NCI-H69 (cell line): ENCODE measurements at regions not wholly inside any gene's neighbourhood (a gene's known extent, or its start where the extent isn't known, plus 50 kb on each side); places are given as distances from the start of the nearest gene placed in this dataset.
"Not testable (repeated sequence)": the region's sequence is repeated elsewhere in the genome, so short reads cannot be mapped to it uniquely, and the experiment has no call there.

Experiments used
- DNase-seq: peaks from one replicate; lab custom pipeline; 2025; lab: John Stamatoyannopoulos, UW

DNA sequence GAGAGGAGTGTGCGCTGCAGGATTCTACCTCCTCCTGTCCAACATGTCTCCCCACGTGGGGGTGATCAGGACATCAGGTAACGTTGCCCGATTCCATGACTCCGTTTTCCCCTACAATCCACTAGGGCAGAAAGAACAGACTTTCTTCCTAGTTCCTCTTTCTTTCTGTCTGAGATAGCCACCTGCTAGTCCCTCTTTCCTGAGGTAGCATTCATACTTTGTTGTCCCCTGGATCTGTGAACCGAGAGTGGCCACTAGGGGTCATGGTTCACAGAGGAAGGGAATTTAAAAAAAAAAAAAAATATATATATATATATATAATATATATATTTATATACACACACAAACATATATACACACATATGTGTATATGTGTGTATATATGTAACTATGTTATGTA is 210.0 kb upstream of the ZNF521 start:
- DNase-seq: peak; percentile 45

DNA sequence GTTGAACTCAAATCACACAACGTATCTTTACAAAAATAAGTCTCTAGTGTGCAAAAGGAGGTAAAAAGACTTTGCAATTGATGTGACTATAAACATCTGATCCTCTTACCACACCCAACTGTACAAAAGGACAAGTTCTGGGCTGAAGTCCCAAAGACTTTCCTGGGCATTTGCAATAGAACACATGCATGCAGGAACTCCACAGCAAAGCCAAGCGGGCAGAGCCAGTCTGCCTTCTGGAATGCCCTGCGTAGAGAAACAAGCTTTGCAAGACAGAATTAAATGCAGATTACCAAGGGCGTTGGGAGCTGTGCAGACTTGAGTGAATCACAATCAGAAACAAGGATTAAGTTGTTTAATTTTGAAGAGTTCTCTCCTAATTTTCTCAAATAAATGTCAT is 208.4 kb upstream of the ZNF521 start:
- no peak for DNase-seq

DNA sequence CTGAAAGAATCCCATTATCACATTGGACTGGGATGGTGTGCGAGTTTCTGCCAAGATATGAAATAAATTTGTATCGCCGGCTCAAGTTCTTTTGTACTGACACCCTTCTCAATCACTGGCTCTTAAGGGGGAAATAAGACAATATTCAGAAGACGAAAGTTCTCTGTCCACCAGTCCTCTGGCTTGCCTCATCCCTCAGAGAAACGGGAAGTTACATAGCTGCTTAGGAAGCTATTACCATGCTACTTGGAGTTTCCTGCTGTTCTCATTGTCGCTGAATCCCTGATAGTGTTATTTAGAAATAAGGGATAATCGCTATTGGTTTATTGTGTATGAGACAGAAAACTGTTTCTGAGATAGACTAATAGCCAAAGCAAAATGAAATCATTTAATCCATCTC is 205.0 kb upstream of the ZNF521 start:
- DNase-seq: no peak

DNA sequence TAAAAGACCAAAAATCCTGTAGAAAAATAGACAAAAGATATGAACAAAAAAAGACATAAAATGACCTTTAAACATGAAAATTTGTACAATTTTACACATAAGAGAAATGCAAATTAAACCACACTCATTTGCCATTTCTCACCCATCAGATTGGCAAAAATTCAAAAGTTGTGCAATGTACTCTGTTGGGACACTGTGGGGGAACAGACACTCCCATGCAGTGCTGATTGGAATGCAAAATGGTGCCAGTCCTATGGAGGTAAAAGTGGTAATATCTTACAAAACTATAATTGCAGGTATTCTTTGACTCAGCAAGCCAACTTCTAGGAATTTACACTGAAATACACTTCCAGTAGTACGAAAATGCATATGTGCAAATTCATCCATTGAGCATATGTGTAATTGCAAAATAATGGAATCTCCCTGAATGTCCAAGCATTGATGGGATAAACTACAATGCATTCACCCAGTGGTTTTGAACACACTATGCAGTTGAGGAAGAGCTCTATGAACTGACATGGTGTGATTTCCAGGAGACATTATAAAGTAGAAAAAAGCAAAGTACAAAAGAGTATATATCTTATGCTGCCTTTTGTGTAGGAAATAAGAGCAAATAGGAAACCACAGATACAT is 201.8 kb upstream of the ZNF521 start:
- DNase-seq: no peak

DNA sequence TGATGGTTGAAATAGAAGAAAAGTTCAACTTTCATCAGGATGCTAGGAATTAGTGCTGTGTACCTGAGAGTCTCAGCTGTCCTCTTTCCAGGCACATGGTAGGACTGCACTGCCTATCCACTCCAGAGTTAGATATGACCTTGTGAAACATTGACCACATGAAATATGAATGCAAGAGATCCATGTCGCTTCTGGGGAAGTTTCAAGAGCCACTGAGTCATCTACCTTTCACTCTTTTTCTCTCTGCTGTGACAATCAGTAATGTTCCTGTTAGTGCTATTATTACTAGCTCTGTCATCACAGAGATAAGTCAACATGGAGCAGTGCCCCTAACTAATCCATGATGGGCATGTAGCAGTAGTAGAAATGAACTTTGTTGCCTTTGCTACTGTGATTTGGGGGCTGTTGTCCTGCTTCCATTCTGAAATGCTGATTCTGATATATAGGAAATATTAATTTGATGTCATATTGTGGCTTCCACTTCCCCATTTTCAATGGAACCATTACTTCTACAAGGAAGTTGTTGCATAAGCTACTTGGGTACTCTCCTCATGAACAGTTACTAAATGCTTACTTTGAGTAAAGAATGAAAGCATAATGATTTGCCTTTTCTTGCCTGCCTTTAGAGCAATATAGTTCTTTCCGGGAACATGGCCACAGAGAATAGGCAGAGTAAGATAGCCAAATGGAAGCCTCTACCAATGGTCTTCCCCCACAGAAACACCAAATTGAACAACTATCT is 192.8 kb upstream of the ZNF521 start:
- no peak for DNase-seq

DNA sequence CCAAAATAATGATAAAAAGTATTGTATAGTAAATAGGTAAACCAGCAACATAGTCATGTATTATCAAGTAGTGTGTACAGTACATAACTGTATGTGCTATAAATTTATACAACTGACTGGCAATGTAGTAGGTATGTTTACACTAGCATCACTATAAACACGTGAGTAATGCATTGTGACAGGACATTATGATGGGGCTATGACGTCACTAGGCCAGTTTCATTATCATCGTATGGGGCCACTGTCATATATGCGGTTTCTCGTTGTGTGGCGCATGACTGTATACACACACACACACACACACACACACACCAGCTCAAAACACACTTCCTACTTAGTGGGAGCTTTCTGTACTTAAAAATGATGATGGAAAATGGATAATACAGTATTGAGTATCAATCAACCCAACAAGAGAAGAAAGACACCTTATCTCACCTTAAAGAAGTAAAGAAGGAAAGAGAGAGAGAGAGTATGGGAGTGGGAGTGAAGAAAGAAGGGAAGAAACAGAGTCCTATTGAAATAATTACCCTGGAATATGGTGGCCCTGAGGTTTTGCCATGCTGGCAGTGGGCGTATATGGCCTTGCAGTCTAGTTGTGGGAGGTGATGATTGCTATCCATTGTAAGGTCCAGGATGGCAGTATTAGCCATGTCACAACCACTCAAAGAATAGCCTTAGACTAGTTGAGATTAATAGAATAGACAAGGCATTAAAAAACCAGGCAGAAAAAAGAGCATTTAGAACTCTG is 186.4 kb upstream of the ZNF521 start:
- DNase-seq: no peak

DNA sequence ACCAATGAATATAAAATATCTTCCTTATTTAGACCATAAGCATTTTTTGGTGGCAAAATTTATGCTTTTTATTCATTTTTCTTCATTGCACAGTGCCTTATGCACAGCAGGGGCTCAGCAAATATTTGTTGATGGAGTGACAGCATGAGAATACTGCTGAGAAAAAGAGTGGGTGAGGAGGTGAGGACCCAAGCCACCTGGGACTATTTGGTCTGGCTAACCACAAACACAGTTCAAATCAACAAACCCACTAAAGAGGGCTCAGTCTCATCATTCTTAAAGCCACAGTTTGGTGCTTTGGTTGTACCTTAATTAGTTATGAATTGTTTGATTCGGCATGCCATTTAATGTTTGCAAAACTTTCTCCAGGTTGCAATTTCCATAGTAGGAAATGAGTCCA is 183.5 kb upstream of the ZNF521 start:
- peak; percentile 71 for DNase-seq

DNA sequence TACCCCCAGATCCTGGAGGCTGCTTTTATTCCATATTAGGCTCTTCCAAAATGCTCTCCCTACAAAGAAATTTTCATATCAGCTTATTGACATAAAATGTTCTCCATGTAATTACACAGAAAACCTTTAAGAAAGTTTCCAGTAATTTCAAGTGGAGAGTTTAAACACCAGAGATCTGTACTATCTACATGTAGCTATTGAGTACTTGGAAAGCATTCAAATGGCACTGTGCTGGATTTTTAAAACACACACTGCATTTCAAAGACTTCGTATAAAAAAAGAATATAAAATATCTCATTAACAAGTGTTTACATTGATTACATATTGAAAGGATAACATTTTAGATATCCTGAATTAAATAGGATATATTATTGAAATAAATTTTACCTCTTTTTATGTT is 182.4 kb upstream of the ZNF521 start:
- no peak for DNase-seq

DNA sequence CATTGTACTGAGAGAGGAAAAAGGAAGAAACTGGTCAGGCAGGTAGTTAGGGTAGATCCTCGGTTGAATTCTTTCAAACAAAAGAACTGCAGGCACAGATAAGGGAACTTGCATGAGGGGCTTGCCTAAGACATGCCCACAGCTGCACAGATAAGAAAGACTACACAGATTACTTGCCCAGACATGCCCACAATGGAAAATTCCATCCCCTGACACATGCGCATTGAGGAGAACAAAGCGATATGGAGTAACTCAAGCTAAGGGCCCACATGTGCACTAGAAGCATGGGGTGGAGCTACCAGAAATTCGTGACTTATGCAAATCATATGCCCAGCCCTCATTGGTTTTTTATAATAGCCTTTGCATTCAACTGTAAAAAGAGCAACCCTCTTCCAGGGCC is 181.3 kb upstream of the ZNF521 start:
- peak; percentile 17 for DNase-seq

DNA sequence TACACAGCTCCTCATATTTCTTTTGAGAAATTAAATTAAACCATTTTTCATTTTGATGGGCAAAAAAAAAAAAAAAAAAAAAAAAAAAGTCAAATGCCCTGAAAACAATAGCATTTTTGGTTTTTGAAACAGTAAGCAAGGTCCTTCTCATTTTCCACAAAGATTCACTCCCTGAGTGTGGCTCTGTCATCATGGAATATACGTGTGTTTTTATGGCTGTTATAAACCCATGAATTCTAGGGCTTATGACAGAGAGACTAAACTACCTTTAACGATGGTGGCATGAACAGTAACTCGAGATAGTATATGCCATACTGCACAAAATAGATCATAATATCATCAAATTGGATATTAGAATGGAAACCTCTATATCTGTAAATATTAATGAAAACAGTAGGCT is 179.2 kb upstream of the ZNF521 start:
- no peak for DNase-seq

DNA sequence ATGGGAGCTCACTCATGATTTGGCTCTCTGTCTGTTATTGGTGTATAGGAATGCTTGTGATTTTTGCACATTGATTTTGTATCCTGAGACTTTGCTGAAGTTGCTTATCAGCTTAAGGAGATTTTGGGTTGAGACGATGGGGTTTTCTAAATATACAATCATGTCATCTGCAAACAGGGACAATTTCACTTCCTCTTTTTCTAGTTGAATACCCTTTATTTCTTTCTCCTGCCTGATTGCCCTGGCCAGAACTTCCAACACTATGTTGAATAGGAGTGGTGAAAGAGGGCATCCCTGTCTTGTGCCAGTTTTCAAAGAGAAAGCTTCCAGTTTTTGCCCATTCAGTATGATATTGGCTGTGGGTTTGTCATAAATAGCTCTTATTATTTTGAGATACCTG is 173.8 kb upstream of the ZNF521 start:
- DNase-seq: not testable (repeated sequence)

DNA sequence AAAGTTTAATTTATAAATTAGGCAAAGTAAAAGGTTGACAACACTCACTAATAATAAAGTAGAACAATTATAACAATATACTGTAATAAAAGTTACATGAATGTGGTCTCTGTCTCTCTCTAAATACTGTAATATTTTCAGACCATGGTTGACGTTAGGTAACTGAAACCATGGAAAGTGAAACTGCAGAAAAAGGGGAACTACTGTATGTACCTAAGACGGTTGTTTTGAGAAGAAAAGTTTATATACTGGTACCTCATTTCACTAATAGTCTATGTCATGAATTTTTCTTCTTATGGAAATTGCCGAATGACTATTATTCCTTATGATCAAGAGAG is 166.7 kb upstream of the ZNF521 start:
- no peak for DNase-seq

DNA sequence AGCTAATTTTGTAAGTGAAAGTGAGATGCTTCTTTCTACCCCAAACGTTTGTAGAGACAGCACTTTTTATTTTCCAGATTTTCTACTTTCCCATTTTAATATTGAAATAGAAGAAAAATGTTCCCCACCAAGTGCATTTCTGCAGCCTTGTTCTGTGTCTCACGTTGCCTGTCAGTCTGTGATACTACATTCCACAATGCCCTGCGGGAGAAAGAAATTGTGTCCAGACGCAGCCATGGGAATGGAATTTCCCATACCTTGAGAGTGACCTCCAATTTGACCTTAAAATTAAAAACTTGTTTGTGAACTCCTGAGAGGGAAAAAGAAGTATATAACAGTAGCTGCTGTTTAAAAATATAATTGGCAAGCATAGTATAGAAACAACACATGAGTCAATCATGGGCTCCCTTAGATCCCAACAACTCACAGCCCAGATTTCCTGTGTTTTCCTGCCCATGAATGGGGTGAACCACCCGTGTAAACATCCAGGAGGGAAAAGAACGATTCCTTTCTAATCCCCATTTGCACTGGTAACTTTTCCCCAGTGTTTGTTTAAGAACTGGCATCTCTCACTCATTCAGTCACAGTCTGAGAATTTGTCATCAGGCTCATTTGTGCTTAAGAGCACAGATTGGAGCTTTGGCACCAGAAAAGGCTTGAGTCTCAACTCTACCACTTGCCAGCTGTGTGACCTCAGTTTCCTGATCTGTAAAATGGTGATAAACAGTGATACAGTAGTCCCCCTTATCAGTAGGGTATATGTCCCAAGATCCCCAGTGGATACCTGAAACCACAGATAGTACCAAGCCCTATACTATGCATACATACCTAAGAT is 166.1 kb upstream of the ZNF521 start:
- DNase-seq: peak; percentile 72

DNA sequence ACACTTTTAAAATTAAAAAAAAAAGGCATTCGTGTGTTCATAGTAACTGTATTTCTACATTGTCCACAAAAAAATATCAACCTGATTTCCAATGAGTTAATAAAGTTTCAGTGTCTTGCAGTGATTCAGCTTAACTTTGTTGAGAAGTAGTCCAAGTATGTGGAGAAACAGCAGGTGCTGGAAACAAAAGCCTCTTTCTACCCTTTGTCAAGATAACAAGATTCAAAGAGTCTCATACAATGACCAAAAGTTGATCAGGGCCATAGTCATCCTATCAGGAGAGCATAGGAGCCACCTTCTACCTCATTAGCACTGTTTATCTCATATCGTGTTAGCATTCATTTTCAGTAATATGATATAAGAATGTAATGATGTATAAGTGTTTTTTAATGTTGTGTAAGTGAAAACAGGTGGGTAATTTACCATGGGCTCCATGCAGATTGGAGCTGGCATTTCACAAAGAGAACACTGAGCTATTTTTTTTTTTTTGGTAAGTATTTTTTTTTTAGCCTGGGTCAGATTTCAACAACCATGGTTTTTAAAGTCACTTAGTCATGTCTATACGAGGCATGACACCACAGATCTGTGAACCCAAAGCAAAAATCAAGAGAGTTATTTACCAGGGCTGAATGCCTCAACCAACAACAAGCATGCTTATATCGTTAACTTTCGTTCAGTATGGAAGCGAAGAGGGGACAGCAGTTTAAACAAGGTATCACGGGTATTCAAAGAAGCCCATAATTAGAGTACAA is 165.0 kb upstream of the ZNF521 start:
- DNase-seq: peak; percentile 80

DNA sequence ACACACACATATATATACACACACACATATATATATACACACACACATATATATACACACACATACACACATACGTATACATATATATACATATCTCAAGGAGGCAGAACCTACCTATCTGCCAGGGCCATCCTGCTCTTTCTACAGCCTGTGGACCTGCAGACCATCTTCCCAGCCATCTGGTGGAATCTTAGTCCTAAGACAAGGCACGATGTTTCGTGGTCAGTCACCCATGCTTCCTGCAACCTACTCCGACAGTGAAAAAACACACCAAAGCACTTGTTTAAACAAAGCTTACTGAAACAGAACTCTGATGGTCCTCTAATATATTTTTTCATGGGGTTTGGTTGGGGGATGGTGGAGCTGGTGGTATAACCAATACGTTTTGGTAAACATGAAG is 164.2 kb upstream of the ZNF521 start:
- peak; percentile 77 for DNase-seq

DNA sequence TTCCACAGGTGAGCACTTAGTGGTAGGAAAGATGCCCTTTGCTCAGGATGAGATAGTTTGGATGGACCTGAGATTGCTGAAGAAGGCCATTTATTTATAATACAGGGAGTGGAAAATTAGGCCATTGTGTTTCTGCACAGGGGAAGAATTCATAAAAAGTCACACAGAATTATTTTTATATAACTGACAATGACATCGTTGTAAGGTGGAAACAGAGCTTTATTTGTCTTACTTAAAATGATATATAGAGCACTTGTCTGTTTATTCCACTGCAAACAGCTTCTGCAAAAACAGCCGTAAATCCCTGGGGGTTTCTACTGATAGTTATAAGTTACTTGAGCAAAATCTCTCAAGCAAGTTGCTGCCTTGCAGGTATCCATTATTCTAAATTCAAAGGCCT is 158.1 kb upstream of the ZNF521 start:
- no peak for DNase-seq

DNA sequence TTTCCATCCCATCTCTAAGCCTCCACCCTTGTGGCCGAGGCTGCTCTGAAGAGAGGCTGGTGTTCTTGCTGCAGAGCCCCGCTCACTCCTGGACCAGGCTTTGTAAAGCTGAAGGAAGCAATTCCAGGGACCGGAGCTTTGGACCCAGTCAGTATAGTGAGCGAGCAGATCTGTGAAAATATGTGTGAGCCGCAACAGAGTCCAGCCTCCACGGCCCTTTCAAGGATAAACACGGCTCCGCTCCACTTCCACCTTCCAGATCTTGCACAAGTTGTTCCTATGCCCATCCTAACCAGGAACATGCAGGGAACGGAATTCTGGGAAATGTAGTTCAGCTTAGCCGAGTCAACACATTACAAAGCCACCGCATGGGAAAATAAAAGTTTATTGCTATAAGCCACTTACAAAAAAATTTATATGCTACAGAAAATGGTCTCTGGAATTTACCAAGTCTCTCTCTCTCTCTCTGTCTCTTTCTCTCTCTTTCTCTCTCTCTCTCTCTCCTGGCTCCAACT is 151.7 kb upstream of the ZNF521 start:
- peak; percentile 86 for DNase-seq

DNA sequence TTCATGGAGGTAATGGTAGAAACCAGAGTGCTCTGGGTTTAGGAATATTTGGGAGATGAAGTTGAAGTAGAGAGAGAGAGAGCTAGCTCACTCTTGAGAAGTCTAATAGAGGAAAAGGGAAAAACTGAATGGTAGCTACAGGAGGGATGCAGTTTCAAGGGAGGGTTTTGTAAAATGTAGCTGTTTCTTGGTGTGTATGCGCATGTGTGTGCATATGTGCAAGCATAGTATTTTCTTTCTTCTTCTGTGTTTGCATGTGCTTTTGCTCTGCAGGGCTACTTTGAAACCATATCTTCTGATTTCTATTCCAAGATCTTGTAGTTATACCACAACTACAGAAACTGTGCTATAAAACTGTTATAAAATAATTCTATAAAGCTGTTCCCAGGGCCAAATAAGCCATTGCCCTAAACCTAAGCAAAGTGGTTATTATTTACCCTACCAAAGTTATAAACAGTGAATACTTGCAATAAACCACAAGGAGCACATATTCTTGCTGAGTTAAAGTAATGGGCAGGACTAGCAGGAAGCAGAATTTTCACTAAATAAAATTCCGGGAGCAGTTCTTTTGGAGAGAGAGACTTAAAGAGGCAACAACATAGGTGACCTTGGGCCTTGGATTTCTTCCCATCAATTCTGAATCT is 145.3 kb upstream of the ZNF521 start:
- no peak for DNase-seq

DNA sequence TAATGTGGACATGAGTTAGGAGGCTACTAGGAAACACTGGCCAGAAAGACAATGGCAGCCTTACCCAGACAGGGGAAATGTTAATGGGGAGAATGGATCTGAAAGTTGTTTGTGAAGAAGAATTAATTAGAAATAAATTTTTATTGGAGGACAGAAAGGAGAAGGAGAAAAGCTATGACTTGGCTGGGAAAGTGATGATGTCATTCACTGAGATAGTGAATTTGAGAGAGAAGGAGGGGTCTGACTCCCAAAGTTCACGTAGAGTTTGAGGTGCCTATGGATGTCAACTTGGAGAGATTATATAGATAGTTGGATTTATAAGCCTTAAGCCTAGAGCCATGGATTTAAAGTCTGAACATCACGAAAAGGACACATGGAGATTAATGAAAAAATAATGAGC is 144.6 kb upstream of the ZNF521 start:
- no peak for DNase-seq

DNA sequence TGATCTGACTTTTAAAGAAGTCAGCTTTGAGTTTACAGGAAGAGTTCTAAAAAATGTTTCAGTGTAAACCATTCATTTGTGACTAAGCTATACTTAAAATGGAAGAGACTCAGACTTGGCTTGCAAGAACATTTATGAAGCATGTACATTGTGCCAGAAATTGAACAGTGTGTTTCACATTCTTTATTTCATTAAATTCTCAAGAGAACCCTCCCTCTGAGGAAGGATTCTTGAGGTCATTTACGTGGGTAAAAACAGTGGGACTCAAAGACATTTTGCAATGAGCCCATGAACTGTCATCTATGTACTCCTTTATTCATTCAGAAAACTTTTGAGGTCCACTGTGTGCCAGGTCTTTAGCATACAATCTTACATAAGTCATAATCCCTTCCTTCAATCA is 143.6 kb upstream of the ZNF521 start:
- no peak for DNase-seq

DNA sequence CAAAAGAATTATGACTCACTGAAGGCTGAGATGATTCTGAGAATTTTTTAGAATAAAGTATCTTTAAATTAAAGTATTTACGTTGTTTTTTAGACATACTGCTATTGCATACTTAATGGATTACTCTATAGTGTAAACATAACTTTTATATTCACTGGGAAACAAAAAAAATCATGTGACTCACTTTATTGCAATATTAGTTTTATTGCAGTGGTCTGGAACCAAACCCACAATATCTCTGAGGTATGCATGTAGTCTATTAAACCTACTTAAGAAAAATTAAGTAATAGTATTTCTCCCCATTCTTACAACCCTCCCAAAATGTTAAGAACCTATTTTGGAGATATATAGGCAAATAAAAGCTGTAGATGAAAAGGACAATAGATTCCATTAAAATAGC is 142.9 kb upstream of the ZNF521 start:
- no peak for DNase-seq
